ENCODE measurements at regions not wholly inside any gene's neighbourhood (a gene's known extent, or its start where the extent isn't known, plus 50 kb on each side); places are given as distances from the start of the nearest gene placed in this dataset.

- Mint-ChIP-seq H3K36me3 (ENCODE audit: low read depth) (peaks cover 24% of the 10 kb centered on the region), H3K9me3 (peaks cover 32% of the 10 kb centered on the region), H3K4me3 (no peak overlapping the region), H3K4me1 (peaks cover 4% of the 10 kb centered on the region; the same call in 1 of the 3 replicates), H3K27me3 (ENCODE audit: insufficient read depth, low read depth, poor library complexity) (no peaks in the 10 kb centered on the region), H3K27ac (no peak overlapping the region)
- Histone ChIP-seq H3K36me3 (ENCODE audit: insufficient read depth) (no peaks in the 10 kb centered on the region), H3K27ac (ENCODE audit: low read depth) (no peak overlapping the region), H3K4me1 (ENCODE audit: insufficient read depth) (no peaks in the 10 kb centered on the region), H3K27me3 (ENCODE audit: insufficient read depth) (no peaks in the 10 kb centered on the region), H3F3A (replicated peaks; ENCODE audit: low read depth) (no peaks in the 10 kb centered on the region), H3K4me2 (no peak overlapping the region), H4K20me1 (replicated peaks; ENCODE audit: insufficient read depth) (no peaks in the 10 kb centered on the region), H3K9me2 (ENCODE audit: insufficient read depth) (no peaks in the 10 kb centered on the region; the same call in 1 of the 2 replicates), H3K79me2 (replicated peaks; ENCODE audit: insufficient read depth) (no peaks in the 10 kb centered on the region), H3K4me3 (no peak overlapping the region), H2AFZ (no peak overlapping the region)
- no peak for DNase-seq (ENCODE audit: low spot score)
- TF ChIP-seq CTCF (conservative IDR thresholded peaks at IDR 0.05; ENCODE audit: low read depth in 2 of 2), result no peak
- TF ChIP-seq EZH2 (IDR thresholded peaks at IDR 0.05; ENCODE audit: low read depth, unreplicated experiment), result no peak
- TF ChIP-seq ZNF462 (CRISPR knock-in tag; IDR thresholded peaks at IDR 0.05), result no peak
- TF ChIP-seq ZNF331 (CRISPR knock-in tag; IDR thresholded peaks at IDR 0.05; ENCODE audit: low read depth), result no peak
- TF ChIP-seq EZH2phosphoT487 (IDR thresholded peaks at IDR 0.05; ENCODE audit: unreplicated experiment), result no peak
- no peak for TF ChIP-seq NANOG (IDR thresholded peaks at IDR 0.05; ENCODE audit: borderline replicate concordance)
- TF ChIP-seq REST (IDR thresholded peaks at IDR 0.05; ENCODE audit: unreplicated experiment), result no peak
- TF ChIP-seq ZNF114 (CRISPR knock-in tag; IDR thresholded peaks at IDR 0.05), result no peak
- TF ChIP-seq POLR2AphosphoS5 (IDR thresholded peaks at IDR 0.05; ENCODE audit: low read depth), result no peak
- no peak for TF ChIP-seq ETS1 (IDR thresholded peaks at IDR 0.05)
- TF ChIP-seq CREB1 (CRISPR knock-in tag; IDR thresholded peaks at IDR 0.05; ENCODE audit: low read depth), result no peak
- TF ChIP-seq STAT1 (IDR thresholded peaks at IDR 0.05; ENCODE audit: unreplicated experiment), result no peak
- TF ChIP-seq JUNB (IDR thresholded peaks at IDR 0.05; ENCODE audit: unreplicated experiment), result no peak
- ATAC-seq, result no peak
These were observed 232.2 kb upstream of the VLDLR start for GRCh38 chr9:2389404-2389803.
